ENCODE measurements at regions not wholly inside any gene's neighbourhood (a gene's known extent, or its start where the extent isn't known, plus 50 kb on each side); places are given as distances from the start of the nearest gene placed in this dataset.
"Not testable (repeated sequence)": the region's sequence is repeated elsewhere in the genome, so short reads cannot be mapped to it uniquely, and the experiment has no call there.

DNA sequence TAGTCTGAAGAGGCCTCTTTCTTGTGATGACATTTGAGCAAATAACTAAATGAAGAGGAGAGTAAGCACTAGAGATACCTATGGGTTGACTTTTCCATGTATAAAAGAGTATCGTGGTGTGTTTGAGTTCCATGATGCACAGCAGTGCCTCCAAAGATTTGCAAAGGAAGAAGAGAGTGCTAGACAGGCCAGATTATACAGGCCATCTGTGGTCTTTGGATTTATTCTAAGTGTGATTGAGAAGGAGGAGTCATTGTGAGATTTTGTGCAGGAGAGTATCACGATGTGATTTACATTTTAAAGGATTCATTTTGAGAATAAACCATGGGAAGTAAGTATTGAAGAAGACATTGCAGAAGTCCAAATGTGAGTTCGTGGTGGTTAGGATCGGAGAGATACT lies 695.9 kb upstream of the FAM98A start:
- DNase-seq (ENCODE audit: low read depth): no peak

DNA sequence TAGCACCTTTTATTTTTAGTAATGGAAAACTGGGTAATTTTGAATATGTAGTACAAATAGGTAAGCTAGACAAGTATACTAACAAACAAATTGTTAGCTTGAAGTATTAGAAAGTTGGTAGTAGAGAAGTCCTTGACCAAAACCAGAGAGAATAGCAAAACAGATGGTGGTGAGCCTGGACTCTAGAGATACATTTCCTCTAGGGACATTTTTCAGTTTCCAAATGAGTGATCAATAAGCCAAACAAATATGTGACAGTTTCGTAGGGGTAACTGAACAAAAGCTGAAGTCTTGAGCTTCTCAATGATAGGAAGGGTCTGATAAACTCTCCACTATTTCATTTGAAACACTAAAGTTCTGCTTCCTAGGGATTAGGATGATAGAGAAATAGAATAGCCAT lies 692.0 kb upstream of the FAM98A start:
- no peak for DNase-seq (ENCODE audit: low read depth)

DNA sequence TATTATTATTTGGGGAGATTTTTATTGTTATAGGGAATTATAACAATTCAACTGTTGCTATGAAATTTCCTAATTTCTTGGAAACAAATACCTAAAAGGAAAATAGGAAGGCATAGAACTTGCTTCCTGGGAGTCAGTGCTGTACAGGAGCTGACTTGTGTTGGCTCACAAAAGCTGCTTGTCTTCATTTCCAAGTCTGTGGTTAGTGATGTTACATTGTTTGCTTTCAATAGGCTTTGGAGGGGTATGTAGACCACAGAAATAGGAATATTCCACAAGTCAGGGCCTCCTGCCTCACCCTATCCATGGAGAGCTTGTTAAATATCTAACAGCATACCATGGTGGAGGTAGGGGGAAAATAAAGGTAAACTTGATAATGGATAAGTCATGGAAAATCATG lies 688.9 kb upstream of the FAM98A start:
- DNase-seq (ENCODE audit: low read depth): no peak

DNA sequence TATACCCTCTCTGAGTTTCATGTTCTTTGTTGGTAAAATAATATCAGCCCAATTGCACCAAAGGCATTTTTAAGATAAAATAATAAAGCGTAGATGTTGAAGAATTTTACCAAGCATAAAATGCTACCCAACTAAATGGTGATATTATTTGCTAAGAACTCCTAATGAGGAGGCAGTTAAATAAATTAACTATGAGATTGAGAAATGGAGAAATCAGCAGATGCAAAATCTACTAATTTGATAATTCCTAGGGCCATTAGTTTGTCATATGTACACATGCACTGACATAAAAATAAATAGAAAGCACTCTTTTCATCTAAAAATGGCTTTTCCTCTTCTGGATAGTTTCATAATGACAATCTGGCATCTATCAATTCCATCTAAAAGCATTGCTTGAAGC lies 681.5 kb upstream of the FAM98A start:
- DNase-seq (ENCODE audit: low read depth): no peak

DNA sequence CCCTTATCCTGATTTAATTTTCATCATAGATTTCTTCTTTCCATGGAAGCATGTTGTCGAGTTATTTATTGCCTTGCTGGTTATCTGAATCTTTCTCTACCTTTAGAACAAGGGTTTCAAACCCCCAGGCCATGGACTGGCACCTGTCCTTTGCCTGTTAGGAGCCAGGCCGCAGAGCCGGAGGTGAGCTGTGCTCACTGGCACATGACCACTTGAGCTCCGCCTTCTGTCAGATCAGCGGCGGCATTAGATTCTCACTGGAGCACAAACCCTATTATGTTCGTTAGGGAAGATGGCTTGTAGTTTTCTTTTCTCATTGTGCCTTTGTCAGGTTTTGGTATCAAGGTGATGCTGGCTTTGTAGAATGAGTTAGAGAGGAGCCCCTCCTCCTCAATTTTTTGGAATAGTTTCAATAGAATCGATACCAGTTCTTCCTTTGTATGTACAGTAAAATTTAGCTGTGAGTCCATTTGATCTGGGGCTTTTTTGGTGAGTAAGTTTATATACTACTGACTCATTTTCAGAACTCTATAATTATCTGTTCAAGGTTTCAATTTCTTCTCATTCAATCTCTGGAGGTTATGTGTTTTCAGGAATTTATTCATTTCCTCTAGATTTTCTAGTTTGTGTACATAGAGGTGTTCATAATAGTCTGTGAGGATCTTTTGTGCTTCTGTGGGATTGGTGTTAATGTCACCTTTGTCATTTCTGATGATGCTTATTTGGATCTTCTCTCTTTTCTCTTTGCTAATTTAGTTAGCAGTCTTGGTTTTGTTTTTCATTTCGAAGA lies 668.0 kb upstream of the FAM98A start:
- DNase-seq (ENCODE audit: low read depth): no peak

DNA sequence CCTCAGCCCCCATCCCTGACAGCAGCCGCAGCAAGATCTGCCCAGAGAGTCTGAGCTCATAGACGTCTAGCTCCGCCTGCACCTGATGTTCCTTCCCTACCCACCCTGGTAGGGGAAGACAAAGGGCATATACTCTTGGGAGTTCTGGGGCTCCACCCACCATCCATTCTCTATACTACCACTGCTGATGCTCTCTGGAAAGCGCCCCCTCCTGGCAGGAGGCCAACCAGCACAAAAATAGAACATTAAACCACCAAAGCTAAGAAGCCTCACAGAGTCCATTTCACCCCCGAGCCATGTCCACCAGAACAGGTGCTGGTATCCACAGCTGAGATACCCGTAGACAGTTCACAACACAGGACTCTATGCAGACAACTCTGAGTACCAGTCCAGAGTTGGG lies 662.6 kb upstream of the FAM98A start:
- DNase-seq (ENCODE audit: low read depth): no peak

DNA sequence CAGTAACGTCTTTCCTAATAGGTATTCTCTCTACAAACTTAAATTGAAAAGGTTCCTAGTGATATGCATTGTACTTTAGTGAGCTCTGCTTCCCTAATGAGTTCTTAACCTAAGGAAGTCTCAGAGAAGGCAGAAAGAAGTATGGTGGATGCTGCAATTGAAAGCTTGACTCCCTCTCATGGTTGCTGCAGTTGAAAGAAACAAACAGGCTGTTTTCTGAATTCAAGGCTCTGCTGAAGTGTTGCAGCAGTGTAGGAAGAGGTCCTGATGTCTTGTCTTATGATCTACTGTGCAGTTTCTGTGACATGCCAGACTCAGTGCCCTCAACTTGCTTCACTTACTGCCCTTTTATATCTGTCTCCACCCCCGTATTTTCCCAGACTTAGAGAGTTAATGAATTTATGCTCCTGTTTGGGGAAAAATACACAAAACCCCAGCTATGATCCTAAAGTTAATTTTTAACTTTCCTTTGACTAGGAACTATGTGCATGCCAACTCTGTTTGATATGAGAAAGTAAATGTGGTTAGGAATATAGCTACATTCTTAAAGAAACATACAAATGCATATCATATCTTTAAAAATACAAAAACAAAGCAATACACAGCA lies 655.3 kb upstream of the FAM98A start:
- DNase-seq (ENCODE audit: low read depth): no peak

DNA sequence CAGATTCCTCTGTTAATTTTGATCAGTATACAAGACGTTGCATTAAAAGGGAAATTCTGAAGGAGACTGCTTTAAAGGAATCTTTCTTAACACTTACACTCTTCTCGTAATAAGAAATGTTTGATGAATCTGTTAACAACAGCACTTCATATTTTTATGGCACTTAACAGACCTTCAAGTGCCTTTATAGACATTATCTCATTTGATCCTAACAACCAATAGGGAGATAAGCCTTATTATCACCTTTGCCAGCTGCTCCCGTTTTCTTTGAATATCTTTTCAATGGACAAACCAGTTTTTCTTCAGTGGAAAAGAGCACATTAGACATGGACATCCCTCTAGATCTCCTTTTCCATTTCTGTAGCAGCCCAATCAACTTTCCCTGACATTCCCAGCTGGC lies 653.0 kb upstream of the FAM98A start:
- DNase-seq (ENCODE audit: low read depth): no peak

DNA sequence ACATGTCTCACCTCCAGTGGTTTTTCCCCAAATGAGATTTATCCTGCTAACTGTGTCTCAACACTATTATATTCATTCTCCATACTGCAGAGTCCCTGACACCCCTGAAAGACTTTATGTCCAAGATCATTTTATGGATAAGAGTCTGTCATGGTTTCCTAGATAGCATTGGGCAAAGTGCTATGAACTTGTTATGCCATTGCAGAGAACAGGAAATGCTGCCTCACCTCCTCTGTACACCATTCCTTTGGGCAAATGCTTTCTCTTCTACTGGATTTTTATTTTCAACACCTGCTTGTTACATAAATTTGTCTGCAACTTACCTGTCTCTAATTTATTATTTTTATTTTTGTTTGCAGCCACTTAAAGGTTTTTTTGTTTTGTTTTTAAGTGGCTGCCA lies 652.5 kb upstream of the FAM98A start:
- DNase-seq (ENCODE audit: low read depth): no peak

DNA sequence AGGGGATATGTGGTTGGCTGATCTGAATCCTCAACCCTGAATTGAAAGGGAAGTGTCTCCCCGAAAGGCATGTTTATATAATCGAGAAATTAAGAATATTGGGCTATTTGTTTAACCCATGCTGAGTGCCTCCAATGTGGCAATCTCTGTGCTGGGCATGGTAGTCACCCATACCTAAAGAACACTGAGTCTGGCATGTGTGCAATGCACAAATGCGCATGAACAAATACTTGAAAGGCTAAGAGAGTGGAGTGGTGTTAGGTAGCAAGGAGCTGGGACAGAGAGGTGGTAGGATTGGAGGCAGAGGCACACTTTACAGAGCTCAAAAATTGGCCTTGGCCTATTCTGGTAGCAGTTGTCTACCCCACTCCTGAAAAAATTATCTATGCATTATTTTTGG lies 645.1 kb upstream of the FAM98A start:
- no peak for DNase-seq (ENCODE audit: low read depth)

DNA sequence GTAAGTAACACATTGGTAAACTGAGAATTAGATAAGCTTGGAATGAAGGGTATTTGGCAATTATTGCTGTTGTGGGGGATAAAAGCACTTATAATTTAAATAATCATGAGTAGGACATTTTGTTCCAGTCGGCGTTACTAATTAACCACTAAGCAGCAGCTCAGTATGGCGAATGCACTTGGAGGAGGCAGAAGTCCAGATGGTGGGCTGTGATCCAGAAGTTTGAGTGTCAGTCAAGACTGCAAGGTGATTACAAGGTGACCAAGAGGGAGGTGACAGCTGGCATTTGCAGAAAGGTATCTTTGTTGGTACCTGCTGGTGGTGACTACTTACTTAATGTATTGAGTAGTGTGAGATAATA lies 643.6 kb upstream of the FAM98A start:
- no peak for DNase-seq (ENCODE audit: low read depth)

DNA sequence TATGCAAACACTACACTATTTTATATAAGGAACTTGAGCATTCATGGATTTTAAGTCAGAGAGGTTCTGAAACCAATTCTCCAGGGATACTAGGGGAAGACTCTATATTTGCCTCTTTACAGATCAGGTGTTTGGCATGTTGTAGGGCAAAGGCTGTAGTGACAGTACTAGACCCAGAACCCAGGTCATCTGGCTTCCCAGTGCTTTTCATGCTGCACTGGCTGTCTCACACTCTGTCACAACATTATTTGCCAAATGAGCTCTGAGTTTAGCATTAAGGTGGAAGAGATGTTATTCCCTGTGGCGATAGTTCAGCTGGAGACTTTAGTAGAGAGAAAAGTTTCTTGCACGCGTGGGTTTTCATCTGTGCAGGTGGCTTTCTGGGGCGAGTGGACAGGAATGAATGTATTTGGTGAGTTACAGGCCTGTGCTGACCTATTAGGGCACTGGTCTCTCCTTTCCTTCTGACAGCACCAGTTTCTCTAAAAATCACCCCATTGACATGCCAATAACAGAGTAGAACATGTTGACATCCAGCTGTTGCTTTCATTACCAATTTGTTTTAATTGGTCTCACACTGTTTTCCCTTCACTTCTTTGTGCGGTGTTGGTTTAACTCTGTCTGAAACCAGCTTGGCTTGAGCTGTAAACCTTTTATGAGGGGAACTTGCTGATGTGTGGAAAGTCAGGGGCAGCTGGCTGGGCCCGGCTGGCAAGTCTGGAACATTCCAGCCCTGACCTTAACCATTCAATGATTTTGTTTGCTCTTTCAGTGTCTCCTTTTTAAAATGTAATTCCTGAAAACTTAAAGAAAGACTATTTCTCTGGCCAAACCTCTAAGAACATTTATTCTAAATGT lies 643.0 kb upstream of the FAM98A start:
- DNase-seq (ENCODE audit: low read depth): no peak

DNA sequence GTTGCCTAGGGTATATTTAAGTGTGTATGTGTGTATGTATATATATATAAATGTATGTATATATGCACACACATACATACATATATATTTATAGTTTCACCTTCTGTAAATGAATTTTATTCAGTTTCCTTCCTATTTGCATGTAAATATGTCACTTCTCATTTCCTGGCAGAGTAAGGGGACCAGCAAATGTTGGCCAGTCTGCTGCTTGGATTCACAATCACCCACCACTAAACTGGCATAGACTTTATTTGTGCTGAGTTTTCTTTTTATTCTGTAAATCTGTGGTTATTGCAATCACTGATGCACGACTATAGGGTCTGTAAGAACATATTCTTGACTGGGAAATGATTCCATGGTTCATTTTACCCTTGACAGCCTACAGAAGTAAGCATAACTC lies 640.4 kb upstream of the FAM98A start:
- no peak for DNase-seq (ENCODE audit: low read depth)

DNA sequence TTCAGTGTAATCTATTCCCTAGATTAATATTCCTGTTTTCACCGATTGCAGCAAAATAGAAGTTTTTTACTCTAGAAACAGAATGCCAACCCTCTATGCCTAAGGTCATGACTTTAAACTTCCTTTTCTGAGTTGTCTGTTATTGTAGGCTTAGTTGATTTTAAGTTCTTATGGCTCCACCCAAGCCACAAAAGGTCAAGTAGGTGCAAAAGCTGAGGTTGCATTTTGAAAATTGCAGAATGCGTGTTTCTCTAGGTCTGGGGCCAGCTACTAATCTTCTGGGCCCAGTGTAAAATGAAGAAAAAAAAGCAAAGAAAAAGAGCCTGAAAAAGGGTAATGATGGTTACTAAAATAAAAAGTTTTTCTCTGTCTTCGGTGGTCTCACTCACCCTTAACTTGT lies 635.7 kb upstream of the FAM98A start:
- no peak for DNase-seq (ENCODE audit: low read depth)

DNA sequence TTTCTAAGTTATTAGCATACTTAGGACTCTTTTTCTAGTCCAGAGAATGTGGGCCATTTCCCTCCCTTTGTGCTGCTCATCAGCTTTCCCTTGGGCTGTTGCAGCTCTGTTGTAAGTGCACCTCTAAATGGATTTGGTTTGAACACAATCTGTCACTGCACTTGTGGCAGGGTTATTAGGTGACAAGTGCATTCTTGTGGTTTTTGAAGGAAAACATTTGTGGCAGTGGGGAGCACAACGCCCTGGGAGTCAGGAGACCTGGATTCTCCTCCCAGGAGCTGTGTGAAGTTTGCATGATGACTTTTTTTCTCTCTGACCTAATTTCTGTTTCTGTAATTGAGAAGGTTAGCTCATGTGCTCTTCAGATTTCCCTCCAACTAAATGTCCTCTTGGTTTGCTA lies 630.9 kb upstream of the FAM98A start:
- DNase-seq (ENCODE audit: low read depth): no peak

DNA sequence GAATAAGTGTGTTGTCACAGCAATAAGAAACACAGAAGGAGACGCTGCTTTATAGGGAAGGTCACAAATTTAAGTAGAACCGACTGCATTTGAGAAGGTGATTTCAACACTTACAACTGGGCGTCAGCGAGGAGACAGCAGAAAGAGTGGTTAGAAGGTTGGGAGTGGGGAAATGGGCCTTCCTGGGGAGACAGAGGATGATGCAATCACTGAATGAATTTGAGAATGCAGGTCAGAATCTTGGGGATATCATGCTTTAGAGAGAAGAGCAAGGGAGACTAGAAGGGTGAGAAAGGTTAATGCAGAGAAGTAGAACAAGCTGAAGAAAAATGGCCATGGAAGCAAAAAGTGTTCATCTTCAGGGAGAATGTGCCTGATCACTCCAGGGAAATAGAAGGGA lies 616.1 kb upstream of the FAM98A start:
- DNase-seq (ENCODE audit: low read depth): no peak

DNA sequence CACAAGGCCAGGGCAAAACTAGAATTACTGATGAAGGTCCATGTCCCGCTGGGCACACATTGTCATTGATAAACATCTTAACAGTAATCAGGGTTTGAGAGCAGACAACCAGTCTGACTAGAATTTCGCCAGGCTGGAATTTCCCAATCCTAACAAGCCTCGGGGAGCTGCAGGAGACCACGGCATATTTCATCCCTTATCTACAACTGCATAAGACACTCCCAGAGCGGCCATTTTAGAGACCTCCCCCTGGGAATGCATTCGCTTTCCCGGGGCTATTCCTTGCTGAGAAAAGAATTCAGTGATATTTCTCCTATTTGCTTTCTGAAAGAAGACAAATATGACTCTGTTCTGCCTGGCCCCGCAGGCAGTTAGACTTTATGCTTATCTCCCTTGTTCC lies 611.3 kb upstream of the FAM98A start:
- DNase-seq (ENCODE audit: low read depth): not testable (repeated sequence)

DNA sequence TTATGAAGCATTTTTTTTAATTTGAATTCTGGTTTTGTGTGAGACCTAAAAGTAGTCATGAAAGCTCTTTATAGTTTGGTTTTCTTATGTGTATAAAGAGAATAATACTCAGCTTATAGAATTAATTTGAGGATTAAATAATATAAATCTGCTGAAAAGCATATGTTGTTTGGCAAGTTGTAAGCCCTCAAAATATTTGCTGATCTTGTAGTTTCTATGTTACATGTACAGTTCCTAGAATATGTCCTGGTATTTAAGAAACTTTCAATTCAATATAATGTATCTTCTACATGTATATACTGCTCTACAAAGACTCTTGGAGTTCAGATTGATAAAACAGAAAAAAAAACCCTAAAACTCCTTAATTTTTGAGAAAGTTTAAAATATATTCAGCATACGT lies 605.5 kb upstream of the FAM98A start:
- DNase-seq (ENCODE audit: low read depth): no peak

DNA sequence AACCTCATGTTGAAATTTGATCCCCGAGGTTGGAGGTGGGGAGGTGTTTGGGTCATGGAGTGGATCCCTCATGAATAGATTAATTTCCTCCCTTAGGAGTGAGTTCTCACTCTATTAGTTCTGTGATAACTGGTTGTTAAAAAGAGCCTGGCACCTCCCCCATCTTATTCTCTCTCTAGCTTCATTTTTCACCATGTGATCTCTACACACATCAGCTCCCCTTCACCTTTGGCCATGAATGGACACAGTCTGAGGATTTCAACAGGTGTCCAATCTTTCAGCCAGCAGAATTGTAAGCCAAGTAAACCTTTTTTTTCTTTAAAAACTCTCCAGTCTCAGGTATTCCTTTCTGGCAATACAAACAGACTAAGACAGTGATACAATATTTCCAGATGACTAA lies 602.0 kb upstream of the FAM98A start:
- no peak for DNase-seq (ENCODE audit: low read depth)

DNA sequence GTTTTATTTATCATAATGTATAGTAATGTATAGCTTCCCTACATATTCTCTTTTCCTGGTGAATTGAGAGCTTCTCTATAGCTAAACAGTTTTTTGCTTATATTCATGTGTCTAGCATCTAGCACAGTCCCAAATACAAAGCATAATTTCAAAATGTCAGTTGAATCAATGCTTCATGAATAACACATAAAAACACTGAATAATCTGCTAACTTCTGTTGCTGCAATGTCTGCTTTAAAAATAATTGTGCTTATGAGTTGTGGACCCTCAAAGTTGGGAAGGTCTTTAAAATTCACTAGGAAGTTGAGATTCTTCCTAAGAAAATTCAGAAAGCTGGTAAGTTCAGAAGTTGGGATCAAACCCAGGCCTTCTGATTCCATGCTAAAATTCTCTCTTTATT lies 600.9 kb upstream of the FAM98A start:
- DNase-seq (ENCODE audit: low read depth): no peak

DNA sequence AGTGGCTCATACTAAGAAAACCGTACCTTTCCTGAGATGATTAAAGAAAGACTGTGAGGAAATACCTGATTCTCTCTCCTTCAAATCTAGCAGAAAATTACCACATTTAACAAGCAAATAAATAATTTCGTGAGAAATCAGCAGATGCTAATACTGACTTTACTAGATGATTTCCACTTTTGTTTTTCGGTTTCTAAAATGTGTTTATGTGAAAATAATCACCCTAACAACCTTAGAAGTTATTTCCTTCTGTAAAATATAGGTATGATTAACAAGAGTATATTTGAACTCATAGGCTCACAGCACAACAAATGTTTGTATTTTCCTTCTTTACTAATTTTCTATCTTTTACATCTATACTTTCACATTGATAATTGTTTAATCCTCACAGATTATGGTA lies 594.1 kb upstream of the FAM98A start:
- DNase-seq (ENCODE audit: low read depth): no peak

DNA sequence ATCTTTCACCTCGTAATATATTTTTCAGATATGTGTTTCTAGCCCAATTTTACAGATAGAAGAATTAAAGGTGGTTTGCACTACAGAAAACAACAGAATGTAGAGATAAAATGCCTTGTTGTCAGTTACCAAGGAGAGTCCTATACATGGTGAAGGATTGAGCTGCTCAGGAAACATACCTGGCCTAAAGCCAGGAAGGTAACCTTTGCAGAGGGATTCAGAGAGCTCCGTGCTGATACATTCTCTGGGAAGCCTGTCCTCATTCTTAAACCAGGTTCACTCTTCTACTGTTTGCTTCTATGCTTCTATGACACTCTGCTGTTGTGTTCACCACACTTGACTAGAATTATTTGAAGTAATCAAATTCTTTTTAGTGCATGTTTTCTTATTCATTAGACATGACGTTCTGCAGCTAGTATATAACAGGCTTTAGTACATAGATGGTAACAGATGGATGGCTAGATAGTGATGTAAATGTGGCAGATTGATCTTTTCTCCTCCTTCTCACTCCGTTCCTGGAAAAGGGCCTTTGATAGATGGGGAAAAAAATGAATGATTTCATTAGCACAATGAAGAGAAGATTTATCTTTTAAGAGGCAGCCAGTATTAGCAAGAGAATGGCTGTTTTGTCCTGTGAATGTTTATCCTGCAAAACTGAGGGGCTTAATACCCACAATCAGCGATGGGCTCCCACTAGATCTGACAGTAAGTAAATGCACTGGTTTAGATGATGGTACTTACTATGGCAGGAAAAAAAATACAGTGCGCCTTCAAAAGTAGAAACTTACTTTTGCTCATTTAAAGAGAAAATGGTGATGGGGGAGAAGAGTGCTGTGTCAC lies 589.6 kb upstream of the FAM98A start:
- DNase-seq (ENCODE audit: low read depth): no peak
